Nephron (organoid): ENCODE measurements at regions not wholly inside any gene's neighbourhood (a gene's known extent, or its start where the extent isn't known, plus 50 kb on each side); places are given as distances from the start of the nearest gene placed in this dataset.

Experiments
- H3K27ac Mint-ChIP-seq, 3 experiments: 2 replicates each; pipeline ENCODE4 v1.8.0; 2020; ENCODE audit warnings: mixed read lengths in 3 of 3, mild to moderate bottlenecking in 2 of 3, moderate library complexity in 1 of 3
- H3K27me3 Mint-ChIP-seq: 2 replicates; pipeline ENCODE4 v1.8.0; 2021; ENCODE audit warnings: low read depth, mild to moderate bottlenecking, moderate library complexity, mixed read lengths
- H3K36me3 Mint-ChIP-seq: 2 replicates; pipeline ENCODE4 v1.8.0; 2020; ENCODE audit warnings: low read depth, mixed read lengths
- H3K4me1 Mint-ChIP-seq: 2 replicates; pipeline ENCODE4 v1.8.0; 2020; ENCODE audit warnings: mixed read lengths
- H3K4me3 Mint-ChIP-seq, 3 experiments: 2 replicates each; pipeline ENCODE4 v1.8.0; 2020; ENCODE audit warnings: mild to moderate bottlenecking in 3 of 3, mixed read lengths in 3 of 3, moderate library complexity in 2 of 3
- H3K9me3 Mint-ChIP-seq: 2 replicates; pipeline ENCODE4 v1.8.0; 2020; ENCODE audit warnings: mixed read lengths
- TF ChIP-seq, protein P1 (sequence below), 3 experiments: fragments of 200-600 bp; sonication (generic); IDR thresholded peaks; one replicate each; pipeline ENCODE4 v1.5.0; 2021; ENCODE audit warnings: antibody characterized with exemption in 3 of 3; ENCODE audit not compliant: unreplicated experiment in 3 of 3

DNA sequence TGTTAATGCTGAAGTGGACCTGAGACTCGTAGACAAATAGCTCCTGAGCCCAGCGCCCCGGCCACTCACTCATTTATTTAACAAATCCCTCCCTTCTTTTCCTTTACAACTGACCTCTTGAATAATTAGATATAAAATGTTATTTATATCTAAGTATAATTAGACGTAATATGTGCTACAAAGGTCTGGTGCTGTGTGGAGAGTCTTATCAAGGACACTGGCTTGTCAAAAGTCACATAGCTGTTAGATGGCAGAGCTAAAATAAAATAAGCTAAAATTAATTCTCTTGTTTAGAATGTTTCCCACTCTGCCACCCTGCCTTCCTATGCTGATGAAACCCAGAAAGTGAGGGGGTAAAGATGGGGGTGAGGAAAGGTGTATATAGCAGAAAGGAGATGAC, 73.0 kb upstream of the FAM216B start:
- Mint-ChIP-seq H3K27ac (no peak overlapping the region), H3K9me3 (no peaks in the 10 kb centered on the region), H3K36me3 (no peaks in the 10 kb centered on the region), H3K4me3 (no peak overlapping the region), H3K4me1 (peaks cover 8% of the 10 kb centered on the region), H3K27me3 (no peaks in the 10 kb centered on the region)
- TF ChIP-seq, protein P1, sequence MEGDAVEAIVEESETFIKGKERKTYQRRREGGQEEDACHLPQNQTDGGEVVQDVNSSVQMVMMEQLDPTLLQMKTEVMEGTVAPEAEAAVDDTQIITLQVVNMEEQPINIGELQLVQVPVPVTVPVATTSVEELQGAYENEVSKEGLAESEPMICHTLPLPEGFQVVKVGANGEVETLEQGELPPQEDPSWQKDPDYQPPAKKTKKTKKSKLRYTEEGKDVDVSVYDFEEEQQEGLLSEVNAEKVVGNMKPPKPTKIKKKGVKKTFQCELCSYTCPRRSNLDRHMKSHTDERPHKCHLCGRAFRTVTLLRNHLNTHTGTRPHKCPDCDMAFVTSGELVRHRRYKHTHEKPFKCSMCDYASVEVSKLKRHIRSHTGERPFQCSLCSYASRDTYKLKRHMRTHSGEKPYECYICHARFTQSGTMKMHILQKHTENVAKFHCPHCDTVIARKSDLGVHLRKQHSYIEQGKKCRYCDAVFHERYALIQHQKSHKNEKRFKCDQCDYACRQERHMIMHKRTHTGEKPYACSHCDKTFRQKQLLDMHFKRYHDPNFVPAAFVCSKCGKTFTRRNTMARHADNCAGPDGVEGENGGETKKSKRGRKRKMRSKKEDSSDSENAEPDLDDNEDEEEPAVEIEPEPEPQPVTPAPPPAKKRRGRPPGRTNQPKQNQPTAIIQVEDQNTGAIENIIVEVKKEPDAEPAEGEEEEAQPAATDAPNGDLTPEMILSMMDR (IDR thresholded peaks at IDR 0.05; ENCODE audit: unreplicated experiment in 3 of 3): no peak

- TF ChIP-seq, protein P1 (IDR thresholded peaks at IDR 0.05; ENCODE audit: unreplicated experiment in 3 of 3): no peak
- H3K27me3 Mint-ChIP-seq: no peaks in the 10 kb centered on the region
- no peaks in the 10 kb centered on the region for H3K9me3 Mint-ChIP-seq
- H3K27ac Mint-ChIP-seq: no peak overlapping the region
- no peaks in the 10 kb centered on the region for H3K36me3 Mint-ChIP-seq
- H3K4me3 Mint-ChIP-seq: no peak overlapping the region
- peaks cover 6% of the 10 kb centered on the region for H3K4me1 Mint-ChIP-seq
These were observed 72.1 kb upstream of the FAM216B start for GRCh38 chr13:42709276-42709675.

DNA sequence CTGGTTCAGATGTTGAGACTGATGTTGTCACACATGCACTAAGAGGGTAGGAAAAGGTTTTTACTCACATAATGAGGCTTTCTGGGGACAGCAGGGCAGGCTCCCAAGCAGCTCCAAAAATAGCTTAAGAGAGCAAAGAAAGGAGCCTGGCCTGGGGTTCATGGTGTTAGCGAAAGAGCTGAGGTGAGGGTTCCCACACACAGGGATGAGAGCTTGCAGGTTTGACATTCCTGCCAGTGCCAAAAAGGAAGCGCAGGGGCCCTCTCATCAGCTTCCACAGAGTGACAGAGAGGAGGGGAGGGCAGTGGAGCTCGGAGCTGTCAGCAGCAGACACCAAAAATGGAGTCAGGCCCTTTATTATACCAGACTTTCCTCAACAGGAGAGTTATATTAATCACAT, 65.5 kb upstream of the FAM216B start:
- H3K4me1 Mint-ChIP-seq: no peaks in the 10 kb centered on the region
- TF ChIP-seq, protein P1 (IDR thresholded peaks at IDR 0.05; ENCODE audit: unreplicated experiment in 3 of 3): no peak
- no peak overlapping the region for H3K4me3 Mint-ChIP-seq
- no peaks in the 10 kb centered on the region for H3K9me3 Mint-ChIP-seq
- peaks cover 6% of the 10 kb centered on the region for H3K27me3 Mint-ChIP-seq
- no peak overlapping the region for H3K27ac Mint-ChIP-seq
- H3K36me3 Mint-ChIP-seq: no peaks in the 10 kb centered on the region

GRCh38 chr13:42717176-42717575, 64.2 kb upstream of the FAM216B start:
- Mint-ChIP-seq H3K9me3 (peaks cover 1% of the 10 kb centered on the region), H3K4me3 (no peak overlapping the region), H3K4me1 (no peaks in the 10 kb centered on the region), H3K27ac (no peak overlapping the region), H3K27me3 (peaks cover 6% of the 10 kb centered on the region), H3K36me3 (no peaks in the 10 kb centered on the region)
- TF ChIP-seq, protein P1 (IDR thresholded peaks at IDR 0.05; ENCODE audit: unreplicated experiment in 3 of 3): no peak

- H3K36me3 Mint-ChIP-seq: no peaks in the 10 kb centered on the region
- peaks cover 6% of the 10 kb centered on the region for H3K27me3 Mint-ChIP-seq
- TF ChIP-seq, protein P1 (IDR thresholded peaks at IDR 0.05; ENCODE audit: unreplicated experiment in 3 of 3): no peak
- H3K9me3 Mint-ChIP-seq: peaks cover 3% of the 10 kb centered on the region
- peak overlapping the region in 1 of 3 experiments; percentile 15 for H3K27ac Mint-ChIP-seq
- H3K4me3 Mint-ChIP-seq: no peak overlapping the region
- peaks cover 8% of the 10 kb centered on the region for H3K4me1 Mint-ChIP-seq
These were observed 61.1 kb upstream of the FAM216B start for GRCh38 chr13:42720113-42720857.

DNA sequence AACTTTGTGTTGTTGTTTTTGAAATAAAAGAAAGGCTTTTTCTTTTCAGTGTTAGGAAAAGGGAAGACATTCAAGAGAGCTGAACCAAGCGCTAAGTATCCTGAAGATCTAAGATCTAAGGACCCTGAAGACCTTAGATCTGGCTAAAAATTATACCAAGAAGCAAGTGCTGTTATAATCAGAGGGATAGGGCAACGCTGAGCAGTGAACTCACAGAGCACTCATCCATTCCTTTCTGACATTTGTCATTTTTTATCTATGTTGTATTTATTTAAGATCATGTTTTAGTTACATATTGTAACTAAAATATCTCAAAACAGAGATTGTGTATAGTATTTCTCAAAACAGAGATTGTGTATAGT, 60.5 kb upstream of the FAM216B start:
- H3K36me3 Mint-ChIP-seq: no peaks in the 10 kb centered on the region
- peaks cover 6% of the 10 kb centered on the region for H3K27me3 Mint-ChIP-seq
- no peak overlapping the region for H3K4me3 Mint-ChIP-seq
- no peak overlapping the region for H3K27ac Mint-ChIP-seq
- TF ChIP-seq, protein P1 (IDR thresholded peaks at IDR 0.05; ENCODE audit: unreplicated experiment in 3 of 3): no peak
- H3K9me3 Mint-ChIP-seq: peaks cover 7% of the 10 kb centered on the region
- H3K4me1 Mint-ChIP-seq: peaks cover 8% of the 10 kb centered on the region
